ENCODE measurements at regions not wholly inside any gene's neighbourhood (a gene's known extent, or its start where the extent isn't known, plus 50 kb on each side); places are given as distances from the start of the nearest gene placed in this dataset.

DNA sequence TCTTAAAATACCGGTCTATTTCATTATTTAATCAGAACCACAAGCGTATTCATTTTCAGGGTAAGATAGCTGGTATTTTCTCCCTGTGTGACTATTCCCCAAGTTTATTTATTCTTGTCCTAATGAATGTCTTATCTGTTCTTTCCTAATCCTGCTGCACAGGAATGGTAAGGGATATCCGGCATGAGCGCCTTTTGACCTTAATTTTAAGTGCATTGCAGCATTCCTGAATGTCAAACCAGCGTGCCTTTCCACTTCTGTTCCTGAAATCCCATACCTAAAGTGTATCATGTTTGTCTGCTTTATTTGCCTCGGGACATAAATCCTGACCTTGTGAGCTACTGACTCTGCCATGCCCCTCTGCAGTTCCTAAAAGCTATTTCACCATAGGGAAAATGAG lies 1713.2 kb upstream of the FLRT2 start:
- H3K27ac ChIP-seq (replicated peaks), result no peak overlapping the region
- H3K27me3 ChIP-seq (ENCODE audit: insufficient read depth, poor library complexity, severe bottlenecking), result no peaks in the 10 kb centered on the region
- DNase-seq (ENCODE audit: low read depth in 1 of 2, low spot score in 1 of 2), result no peak
- TF ChIP-seq GABPA (IDR thresholded peaks at IDR 0.05; ENCODE audit: low read depth), result no peak
- TF ChIP-seq, protein P1, sequence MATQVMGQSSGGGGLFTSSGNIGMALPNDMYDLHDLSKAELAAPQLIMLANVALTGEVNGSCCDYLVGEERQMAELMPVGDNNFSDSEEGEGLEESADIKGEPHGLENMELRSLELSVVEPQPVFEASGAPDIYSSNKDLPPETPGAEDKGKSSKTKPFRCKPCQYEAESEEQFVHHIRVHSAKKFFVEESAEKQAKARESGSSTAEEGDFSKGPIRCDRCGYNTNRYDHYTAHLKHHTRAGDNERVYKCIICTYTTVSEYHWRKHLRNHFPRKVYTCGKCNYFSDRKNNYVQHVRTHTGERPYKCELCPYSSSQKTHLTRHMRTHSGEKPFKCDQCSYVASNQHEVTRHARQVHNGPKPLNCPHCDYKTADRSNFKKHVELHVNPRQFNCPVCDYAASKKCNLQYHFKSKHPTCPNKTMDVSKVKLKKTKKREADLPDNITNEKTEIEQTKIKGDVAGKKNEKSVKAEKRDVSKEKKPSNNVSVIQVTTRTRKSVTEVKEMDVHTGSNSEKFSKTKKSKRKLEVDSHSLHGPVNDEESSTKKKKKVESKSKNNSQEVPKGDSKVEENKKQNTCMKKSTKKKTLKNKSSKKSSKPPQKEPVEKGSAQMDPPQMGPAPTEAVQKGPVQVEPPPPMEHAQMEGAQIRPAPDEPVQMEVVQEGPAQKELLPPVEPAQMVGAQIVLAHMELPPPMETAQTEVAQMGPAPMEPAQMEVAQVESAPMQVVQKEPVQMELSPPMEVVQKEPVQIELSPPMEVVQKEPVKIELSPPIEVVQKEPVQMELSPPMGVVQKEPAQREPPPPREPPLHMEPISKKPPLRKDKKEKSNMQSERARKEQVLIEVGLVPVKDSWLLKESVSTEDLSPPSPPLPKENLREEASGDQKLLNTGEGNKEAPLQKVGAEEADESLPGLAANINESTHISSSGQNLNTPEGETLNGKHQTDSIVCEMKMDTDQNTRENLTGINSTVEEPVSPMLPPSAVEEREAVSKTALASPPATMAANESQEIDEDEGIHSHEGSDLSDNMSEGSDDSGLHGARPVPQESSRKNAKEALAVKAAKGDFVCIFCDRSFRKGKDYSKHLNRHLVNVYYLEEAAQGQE (IDR thresholded peaks at IDR 0.05; ENCODE audit: insufficient replicate concordance, low read depth), result no peak
- TF ChIP-seq, protein P2, sequence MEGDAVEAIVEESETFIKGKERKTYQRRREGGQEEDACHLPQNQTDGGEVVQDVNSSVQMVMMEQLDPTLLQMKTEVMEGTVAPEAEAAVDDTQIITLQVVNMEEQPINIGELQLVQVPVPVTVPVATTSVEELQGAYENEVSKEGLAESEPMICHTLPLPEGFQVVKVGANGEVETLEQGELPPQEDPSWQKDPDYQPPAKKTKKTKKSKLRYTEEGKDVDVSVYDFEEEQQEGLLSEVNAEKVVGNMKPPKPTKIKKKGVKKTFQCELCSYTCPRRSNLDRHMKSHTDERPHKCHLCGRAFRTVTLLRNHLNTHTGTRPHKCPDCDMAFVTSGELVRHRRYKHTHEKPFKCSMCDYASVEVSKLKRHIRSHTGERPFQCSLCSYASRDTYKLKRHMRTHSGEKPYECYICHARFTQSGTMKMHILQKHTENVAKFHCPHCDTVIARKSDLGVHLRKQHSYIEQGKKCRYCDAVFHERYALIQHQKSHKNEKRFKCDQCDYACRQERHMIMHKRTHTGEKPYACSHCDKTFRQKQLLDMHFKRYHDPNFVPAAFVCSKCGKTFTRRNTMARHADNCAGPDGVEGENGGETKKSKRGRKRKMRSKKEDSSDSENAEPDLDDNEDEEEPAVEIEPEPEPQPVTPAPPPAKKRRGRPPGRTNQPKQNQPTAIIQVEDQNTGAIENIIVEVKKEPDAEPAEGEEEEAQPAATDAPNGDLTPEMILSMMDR (IDR thresholded peaks at IDR 0.05; ENCODE audit: insufficient read depth, low read length), result no peak
- TF ChIP-seq SPI1 (IDR thresholded peaks at IDR 0.05; ENCODE audit: borderline replicate concordance, low read depth), result no peak
- TF ChIP-seq POLR2AphosphoS5 (IDR thresholded peaks at IDR 0.05; ENCODE audit: low read depth), result no peak
- H3K4me3 ChIP-seq (replicated peaks; ENCODE audit: insufficient read depth, low read length), result no peak overlapping the region

DNA sequence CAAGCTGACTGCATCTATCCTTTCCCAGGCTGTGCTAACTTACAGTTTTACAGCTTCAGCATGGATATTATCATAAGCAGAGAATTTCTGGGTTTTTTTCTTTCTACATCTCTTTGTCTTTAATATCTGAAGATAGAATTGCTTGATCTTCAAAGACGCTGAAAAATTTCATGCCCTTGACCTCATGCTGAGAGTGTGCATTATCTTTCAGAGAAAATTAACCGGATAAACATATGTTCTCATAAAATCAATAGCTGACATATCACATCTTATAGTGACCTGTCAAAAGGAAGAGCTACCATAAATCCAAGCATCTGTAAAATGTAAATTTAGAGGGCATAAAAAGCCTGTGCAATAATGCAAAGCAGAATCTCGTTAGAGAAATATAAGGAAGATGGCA lies 1704.1 kb upstream of the FLRT2 start:
- no peak for DNase-seq (ENCODE audit: low read depth in 1 of 2, low spot score in 1 of 2)
- Histone ChIP-seq H3K27me3 (ENCODE audit: insufficient read depth, poor library complexity, severe bottlenecking) (peaks cover 3% of the 10 kb centered on the region), H3K27ac (replicated peaks) (no peak overlapping the region), H3K4me3 (replicated peaks; ENCODE audit: insufficient read depth, low read length) (no peak overlapping the region)
- TF ChIP-seq, protein P2 (IDR thresholded peaks at IDR 0.05; ENCODE audit: insufficient read depth, low read length), result no peak
- TF ChIP-seq GABPA (IDR thresholded peaks at IDR 0.05; ENCODE audit: low read depth) (no peak), SPI1 (IDR thresholded peaks at IDR 0.05; ENCODE audit: borderline replicate concordance, low read depth) (no peak), POLR2AphosphoS5 (IDR thresholded peaks at IDR 0.05; ENCODE audit: low read depth) (no peak)
- TF ChIP-seq, protein P1 (IDR thresholded peaks at IDR 0.05; ENCODE audit: insufficient replicate concordance, low read depth), result no peak

DNA sequence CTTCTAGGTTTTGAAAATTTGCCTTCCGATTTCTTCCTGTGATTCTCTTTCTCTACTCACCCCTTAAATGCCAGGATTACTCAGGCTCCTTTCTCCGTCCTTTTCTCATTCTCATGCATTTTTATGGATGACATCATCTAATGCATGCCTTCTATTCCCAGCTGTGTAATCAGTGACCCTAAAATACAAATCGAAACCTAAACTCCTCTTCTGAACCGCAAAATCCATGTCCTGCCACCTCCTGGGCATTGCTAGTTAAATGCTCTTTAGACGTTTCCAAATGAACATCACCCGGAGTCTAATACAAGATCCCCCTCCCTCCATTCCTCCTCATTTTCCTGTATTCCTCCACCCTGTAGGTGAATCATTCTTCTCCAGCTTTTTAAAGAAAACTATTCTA lies 1703.1 kb upstream of the FLRT2 start:
- DNase-seq (ENCODE audit: low read depth in 1 of 2, low spot score in 1 of 2), result no peak
- TF ChIP-seq, protein P1 (IDR thresholded peaks at IDR 0.05; ENCODE audit: insufficient replicate concordance, low read depth), result no peak
- TF ChIP-seq POLR2AphosphoS5 (IDR thresholded peaks at IDR 0.05; ENCODE audit: low read depth) (no peak), SPI1 (IDR thresholded peaks at IDR 0.05; ENCODE audit: borderline replicate concordance, low read depth) (no peak), GABPA (IDR thresholded peaks at IDR 0.05; ENCODE audit: low read depth) (no peak)
- TF ChIP-seq, protein P2 (IDR thresholded peaks at IDR 0.05; ENCODE audit: insufficient read depth, low read length), result no peak
- Histone ChIP-seq H3K4me3 (replicated peaks; ENCODE audit: insufficient read depth, low read length) (no peak overlapping the region), H3K27ac (replicated peaks) (no peak overlapping the region), H3K27me3 (ENCODE audit: insufficient read depth, poor library complexity, severe bottlenecking) (peaks cover 3% of the 10 kb centered on the region)
